ENCODE measurements at regions not wholly inside any gene's neighbourhood (a gene's known extent, or its start where the extent isn't known, plus 50 kb on each side); places are given as distances from the start of the nearest gene placed in this dataset.

- no peak overlapping the region for H3K4me3 ChIP-seq (ENCODE audit: insufficient read depth, low read depth, low read length)
- H3K36me3 Mint-ChIP-seq (ENCODE audit: low read depth, unreplicated experiment) = no peaks in the 10 kb centered on the region
- no peaks in the 10 kb centered on the region for H3K27me3 Mint-ChIP-seq (ENCODE audit: low read depth, unreplicated experiment)
- FAIRE-seq (no peak), DNase-seq (ENCODE audit: low read depth) (no peak)
- H3K4me3 Mint-ChIP-seq (ENCODE audit: unreplicated experiment) = no peak overlapping the region
- no peaks in the 10 kb centered on the region for H3K9me3 Mint-ChIP-seq (ENCODE audit: unreplicated experiment)
- H3K27ac Mint-ChIP-seq (ENCODE audit: unreplicated experiment) = no peak overlapping the region
- H4K20me1 ChIP-seq (ENCODE audit: insufficient read depth, low read length) = no peaks in the 10 kb centered on the region
- no peaks in the 10 kb centered on the region for H3K36me3 ChIP-seq (ENCODE audit: insufficient read depth, low read length)
- no peaks in the 10 kb centered on the region for H3K9me3 ChIP-seq (ENCODE audit: insufficient read depth, low read depth, low read length)
- H3K4me2 ChIP-seq (ENCODE audit: low read length) = no peak overlapping the region
- H3K9ac ChIP-seq (ENCODE audit: low read length) = no peak overlapping the region
- TF ChIP-seq EZH2 (IDR thresholded peaks at IDR 0.05; ENCODE audit: insufficient read depth, low read length) (no peak), CTCF (IDR thresholded peaks at IDR 0.05; ENCODE audit: insufficient read depth, low read depth, low read length) (no peak)
- no peaks in the 10 kb centered on the region for H3K4me1 Mint-ChIP-seq (ENCODE audit: low read depth, unreplicated experiment)
- H3K27ac ChIP-seq (ENCODE audit: low read depth, low read length) = no peak overlapping the region
- H3K27me3 ChIP-seq (ENCODE audit: insufficient read depth, low read length) = no peaks in the 10 kb centered on the region
- no peaks in the 10 kb centered on the region for H3K79me2 ChIP-seq (ENCODE audit: insufficient read depth, low read length)
- no peaks in the 10 kb centered on the region for H3K4me1 ChIP-seq (ENCODE audit: insufficient read depth, low read length)
- no peak overlapping the region for H2AFZ ChIP-seq (ENCODE audit: low read depth, low read length)
Observed at GRCh38 chr21:24705201-24705600, 902.1 kb downstream of the MRPL39 start.

- no peaks in the 10 kb centered on the region for H3K4me1 ChIP-seq (ENCODE audit: insufficient read depth, low read length)
- Mint-ChIP-seq H3K4me1 (ENCODE audit: low read depth, unreplicated experiment) (no peaks in the 10 kb centered on the region), H3K9me3 (ENCODE audit: unreplicated experiment) (no peaks in the 10 kb centered on the region), H3K4me3 (ENCODE audit: unreplicated experiment) (no peak overlapping the region), H3K27me3 (ENCODE audit: low read depth, unreplicated experiment) (no peaks in the 10 kb centered on the region), H3K36me3 (ENCODE audit: low read depth, unreplicated experiment) (no peaks in the 10 kb centered on the region), H3K27ac (ENCODE audit: unreplicated experiment) (no peak overlapping the region)
- H3K36me3 ChIP-seq (ENCODE audit: insufficient read depth, low read length) = no peaks in the 10 kb centered on the region
- no peak overlapping the region for H3K9ac ChIP-seq (ENCODE audit: low read length)
- DNase-seq (ENCODE audit: low read depth) (no peak), FAIRE-seq (no peak)
- no peaks in the 10 kb centered on the region for H3K27me3 ChIP-seq (ENCODE audit: insufficient read depth, low read length)
- H3K4me3 ChIP-seq (ENCODE audit: insufficient read depth, low read depth, low read length) = no peak overlapping the region
- no peaks in the 10 kb centered on the region for H3K9me3 ChIP-seq (ENCODE audit: insufficient read depth, low read depth, low read length)
- no peaks in the 10 kb centered on the region for H4K20me1 ChIP-seq (ENCODE audit: insufficient read depth, low read length)
- H2AFZ ChIP-seq (ENCODE audit: low read depth, low read length) = no peak overlapping the region
- no peak overlapping the region for H3K4me2 ChIP-seq (ENCODE audit: low read length)
- H3K79me2 ChIP-seq (ENCODE audit: insufficient read depth, low read length) = no peaks in the 10 kb centered on the region
- H3K27ac ChIP-seq (ENCODE audit: low read depth, low read length) = no peak overlapping the region
- TF ChIP-seq CTCF (IDR thresholded peaks at IDR 0.05; ENCODE audit: insufficient read depth, low read depth, low read length) (no peak), EZH2 (IDR thresholded peaks at IDR 0.05; ENCODE audit: insufficient read depth, low read length) (no peak)
Observed at GRCh38 chr21:24693779-24694178, 913.5 kb downstream of the MRPL39 start.

- Histone ChIP-seq H3K27me3 (ENCODE audit: insufficient read depth, low read length) (no peaks in the 10 kb centered on the region), H3K27ac (ENCODE audit: low read depth, low read length) (no peak overlapping the region), H3K36me3 (ENCODE audit: insufficient read depth, low read length) (no peaks in the 10 kb centered on the region), H3K4me3 (ENCODE audit: insufficient read depth, low read depth, low read length) (no peak overlapping the region), H4K20me1 (ENCODE audit: insufficient read depth, low read length) (no peaks in the 10 kb centered on the region), H3K9me3 (ENCODE audit: insufficient read depth, low read depth, low read length) (no peaks in the 10 kb centered on the region), H3K4me2 (ENCODE audit: low read length) (no peak overlapping the region), H2AFZ (ENCODE audit: low read depth, low read length) (no peak overlapping the region), H3K4me1 (ENCODE audit: insufficient read depth, low read length) (no peaks in the 10 kb centered on the region), H3K9ac (ENCODE audit: low read length) (no peak overlapping the region), H3K79me2 (ENCODE audit: insufficient read depth, low read length) (no peaks in the 10 kb centered on the region)
- Mint-ChIP-seq H3K4me3 (ENCODE audit: unreplicated experiment) (no peak overlapping the region), H3K27ac (ENCODE audit: unreplicated experiment) (no peak overlapping the region), H3K36me3 (ENCODE audit: low read depth, unreplicated experiment) (no peaks in the 10 kb centered on the region), H3K27me3 (ENCODE audit: low read depth, unreplicated experiment) (no peaks in the 10 kb centered on the region), H3K9me3 (ENCODE audit: unreplicated experiment) (no peaks in the 10 kb centered on the region), H3K4me1 (ENCODE audit: low read depth, unreplicated experiment) (no peaks in the 10 kb centered on the region)
- DNase-seq (ENCODE audit: low read depth) = no peak
- no peak for FAIRE-seq
- no peak for TF ChIP-seq EZH2 (IDR thresholded peaks at IDR 0.05; ENCODE audit: insufficient read depth, low read length)
- TF ChIP-seq CTCF (IDR thresholded peaks at IDR 0.05; ENCODE audit: insufficient read depth, low read depth, low read length) = no peak
Observed at GRCh38 chr21:24681456-24681855, 925.8 kb downstream of the MRPL39 start.

Measured in astrocyte (in vitro differentiated cells and primary cell).